GM19035 (cell line): ENCODE measurements at regions not wholly inside any gene's neighbourhood (a gene's known extent, or its start where the extent isn't known, plus 50 kb on each side); places are given as distances from the start of the nearest gene placed in this dataset.

Experiments
- ATAC-seq: cut with Tn5 transposase; IDR thresholded peaks from one replicate; pipeline ENCODE4 v1.9.1; 2021; ENCODE audit not compliant: unreplicated experiment

GRCh38 chr11:80414181-80415165 is 973.6 kb upstream of the TENM4 start:
- no peak for ATAC-seq

- ATAC-seq = no peak
Observed at GRCh38 chr11:80412604-80413003, 971.8 kb upstream of the TENM4 start.

- ATAC-seq = no peak
Observed at GRCh38 chr11:80393210-80393609, 952.4 kb upstream of the TENM4 start.

- ATAC-seq = no peak
Observed at GRCh38 chr11:80390505-80390904, 949.7 kb upstream of the TENM4 start.

GRCh38 chr11:80388536-80388935 is 947.7 kb upstream of the TENM4 start:
- ATAC-seq = no peak

- ATAC-seq = no peak
Observed at GRCh38 chr11:80388130-80388529, 947.3 kb upstream of the TENM4 start.

- ATAC-seq = no peak
Observed at GRCh38 chr11:80383655-80384054, 942.8 kb upstream of the TENM4 start.

GRCh38 chr11:80379620-80380278 is 938.9 kb upstream of the TENM4 start:
- ATAC-seq = no peak

- ATAC-seq = no peak
Observed at GRCh38 chr11:80371931-80372330, 931.1 kb upstream of the TENM4 start.

- ATAC-seq = no peak
Observed at GRCh38 chr11:80365980-80366379, 925.1 kb upstream of the TENM4 start.

- peak; percentile 81 for ATAC-seq
Observed at GRCh38 chr11:80365076-80365725, 924.4 kb upstream of the TENM4 start.

- ATAC-seq = no peak
Observed at GRCh38 chr11:80362563-80363340, 921.9 kb upstream of the TENM4 start.

- no peak for ATAC-seq
Observed at GRCh38 chr11:80355251-80355650, 914.4 kb upstream of the TENM4 start.

- ATAC-seq = no peak
Observed at GRCh38 chr11:80350541-80350940, 909.7 kb upstream of the TENM4 start.

GRCh38 chr11:80349997-80350396 is 909.2 kb upstream of the TENM4 start:
- ATAC-seq = no peak

GRCh38 chr11:80346353-80347059 is 905.7 kb upstream of the TENM4 start:
- no peak for ATAC-seq

- ATAC-seq = no peak
Observed at GRCh38 chr11:80343436-80343835, 902.6 kb upstream of the TENM4 start.

GRCh38 chr11:80338231-80338630 is 897.4 kb upstream of the TENM4 start:
- no peak for ATAC-seq

- no peak for ATAC-seq
Observed at GRCh38 chr11:80331694-80332093, 890.9 kb upstream of the TENM4 start.

- no peak for ATAC-seq
Observed at GRCh38 chr11:80330264-80330663, 889.4 kb upstream of the TENM4 start.
